ENCODE measurements at regions not wholly inside any gene's neighbourhood (a gene's known extent, or its start where the extent isn't known, plus 50 kb on each side); places are given as distances from the start of the nearest gene placed in this dataset.

- DNase-seq, result no peak
- TF ChIP-seq CTCF (IDR thresholded peaks at IDR 0.05), result no peak
- Mint-ChIP-seq H3K27me3 (ENCODE audit: low read depth, poor library complexity) (peaks cover 7% of the 10 kb centered on the region), H3K4me3 (no peak overlapping the region), H3K9me3 (no peaks in the 10 kb centered on the region), H3K36me3 (ENCODE audit: low read depth) (no peaks in the 10 kb centered on the region), H3K27ac (no peak overlapping the region), H3K4me1 (no peaks in the 10 kb centered on the region)
Measured at GRCh38 chr11:105553025-105553424, 56.8 kb upstream of the GRIA4 start.

- no peak overlapping the region for H3K4me3 Mint-ChIP-seq
- no peak overlapping the region for H3K27ac Mint-ChIP-seq
- H3K36me3 Mint-ChIP-seq (ENCODE audit: low read depth), result no peaks in the 10 kb centered on the region
- no peak for TF ChIP-seq CTCF (IDR thresholded peaks at IDR 0.05)
- DNase-seq, result no peak
- no peaks in the 10 kb centered on the region for H3K4me1 Mint-ChIP-seq
- peaks cover 3% of the 10 kb centered on the region for H3K27me3 Mint-ChIP-seq (ENCODE audit: low read depth, poor library complexity)
- H3K9me3 Mint-ChIP-seq, result no peaks in the 10 kb centered on the region
Measured at GRCh38 chr11:105548359-105548758, 61.5 kb upstream of the GRIA4 start.

- Mint-ChIP-seq H3K27ac (no peak overlapping the region), H3K36me3 (ENCODE audit: low read depth) (no peaks in the 10 kb centered on the region), H3K4me3 (no peak overlapping the region), H3K4me1 (no peaks in the 10 kb centered on the region), H3K9me3 (no peaks in the 10 kb centered on the region), H3K27me3 (ENCODE audit: low read depth, poor library complexity) (peaks cover 4% of the 10 kb centered on the region)
- DNase-seq, result no peak
- no peak for TF ChIP-seq CTCF (IDR thresholded peaks at IDR 0.05)
Measured at GRCh38 chr11:105538588-105538987, 71.3 kb upstream of the GRIA4 start.

GRCh38 chr11:105537531-105537930 is 72.3 kb upstream of the GRIA4 start:
- no peaks in the 10 kb centered on the region for H3K4me1 Mint-ChIP-seq
- H3K36me3 Mint-ChIP-seq (ENCODE audit: low read depth), result no peaks in the 10 kb centered on the region
- no peak overlapping the region for H3K27ac Mint-ChIP-seq
- no peak overlapping the region for H3K4me3 Mint-ChIP-seq
- TF ChIP-seq CTCF (IDR thresholded peaks at IDR 0.05), result no peak
- DNase-seq, result no peak
- no peaks in the 10 kb centered on the region for H3K9me3 Mint-ChIP-seq
- peaks cover 4% of the 10 kb centered on the region for H3K27me3 Mint-ChIP-seq (ENCODE audit: low read depth, poor library complexity)

- DNase-seq, result no peak
- no peaks in the 10 kb centered on the region for H3K36me3 Mint-ChIP-seq (ENCODE audit: low read depth)
- TF ChIP-seq CTCF (IDR thresholded peaks at IDR 0.05), result no peak
- H3K9me3 Mint-ChIP-seq, result peaks cover 4% of the 10 kb centered on the region
- H3K27ac Mint-ChIP-seq, result no peak overlapping the region
- no peaks in the 10 kb centered on the region for H3K4me1 Mint-ChIP-seq
- H3K27me3 Mint-ChIP-seq (ENCODE audit: low read depth, poor library complexity), result peaks cover 5% of the 10 kb centered on the region
- no peak overlapping the region for H3K4me3 Mint-ChIP-seq
Measured at GRCh38 chr11:105524286-105524685, 85.6 kb upstream of the GRIA4 start.

GRCh38 chr11:105520706-105521345 is 89.0 kb upstream of the GRIA4 start:
- DNase-seq, result no peak
- H3K4me3 Mint-ChIP-seq, result no peak overlapping the region
- peaks cover 3% of the 10 kb centered on the region for H3K27me3 Mint-ChIP-seq (ENCODE audit: low read depth, poor library complexity)

More at GRCh38 chr11:105520706-105521345, 89.0 kb upstream of the GRIA4 start:
- Mint-ChIP-seq H3K36me3 (ENCODE audit: low read depth) (no peaks in the 10 kb centered on the region), H3K9me3 (peaks cover 4% of the 10 kb centered on the region), H3K27ac (no peak overlapping the region), H3K4me1 (no peaks in the 10 kb centered on the region)
- no peak for TF ChIP-seq CTCF (IDR thresholded peaks at IDR 0.05)
